WI38 (cell line): ENCODE measurements at regions not wholly inside any gene's neighbourhood (a gene's known extent, or its start where the extent isn't known, plus 50 kb on each side); places are given as distances from the start of the nearest gene placed in this dataset.

Source experiments
- H3K4me3 ChIP-seq: 2 replicates; pipeline ENCODE4 v1.5.1; 2011; ENCODE audit warnings: low read depth, mild to moderate bottlenecking, control low read depth, low read length
- CTCF ChIP-seq: IDR thresholded peaks from 2 replicates; pipeline ENCODE4 v1.5.1; 2012; ENCODE audit warnings: low read depth, mild to moderate bottlenecking, control low read depth, low read length

- H3K4me3 ChIP-seq = no peak overlapping the region
- no peak for TF ChIP-seq CTCF
These were observed 295.3 kb downstream of the PRL start for GRCh38 chr6:22001396-22002027.

GRCh38 chr6:22003287-22003686, 293.5 kb downstream of the PRL start:
- H3K4me3 ChIP-seq = no peak overlapping the region
- no peak for TF ChIP-seq CTCF

- H3K4me3 ChIP-seq = no peak overlapping the region
- no peak for TF ChIP-seq CTCF
These were observed 290.0 kb downstream of the PRL start for GRCh38 chr6:22006795-22007194.

GRCh38 chr6:22007469-22007868, 289.4 kb downstream of the PRL start:
- no peak overlapping the region for H3K4me3 ChIP-seq
- no peak for TF ChIP-seq CTCF

GRCh38 chr6:22008248-22008836, 288.5 kb downstream of the PRL start:
- TF ChIP-seq CTCF = no peak
- no peak overlapping the region for H3K4me3 ChIP-seq

- no peak overlapping the region for H3K4me3 ChIP-seq
- no peak for TF ChIP-seq CTCF
These were observed 286.7 kb downstream of the PRL start for GRCh38 chr6:22010102-22010501.

GRCh38 chr6:22015216-22015615, 281.6 kb downstream of the PRL start:
- no peak for TF ChIP-seq CTCF

More at GRCh38 chr6:22015216-22015615, 281.6 kb downstream of the PRL start:
- no peak overlapping the region for H3K4me3 ChIP-seq
